ENCODE measurements at regions not wholly inside any gene's neighbourhood (a gene's known extent, or its start where the extent isn't known, plus 50 kb on each side); places are given as distances from the start of the nearest gene placed in this dataset.

- no peak overlapping the region for H3K4me3 ChIP-seq (ENCODE audit: low read length, poor library complexity, severe bottlenecking)
- no peak for TF ChIP-seq EZH2phosphoT487 (IDR thresholded peaks at IDR 0.05; ENCODE audit: borderline replicate concordance)
- TF ChIP-seq CTCF (conservative IDR thresholded peaks at IDR 0.05; ENCODE audit: low read length), result no peak
- H3K9me3 ChIP-seq (ENCODE audit: insufficient read depth, low read depth, low read length), result no peaks in the 10 kb centered on the region
- no peak overlapping the region for H2AFZ ChIP-seq (ENCODE audit: low read length)
- no peaks in the 10 kb centered on the region for H3K27me3 ChIP-seq (ENCODE audit: insufficient read depth, low read length, poor library complexity, severe bottlenecking)
- no peaks in the 10 kb centered on the region for H3K9me2 ChIP-seq (replicated peaks; ENCODE audit: low read depth, low read length)
- H3K36me3 ChIP-seq (ENCODE audit: insufficient read depth, low read length), result no peaks in the 10 kb centered on the region
- H3K4me1 ChIP-seq (ENCODE audit: insufficient read depth, low read length, poor library complexity, severe bottlenecking), result no peaks in the 10 kb centered on the region
- H3K9ac ChIP-seq (ENCODE audit: low read depth, low read length, poor library complexity, severe bottlenecking), result no peak overlapping the region
- no peaks in the 10 kb centered on the region for H3F3A ChIP-seq (ENCODE audit: low read depth)
- no peaks in the 10 kb centered on the region for H3K79me2 ChIP-seq (ENCODE audit: insufficient read depth, low read length)
- no peak overlapping the region for H3K4me2 ChIP-seq (ENCODE audit: low read depth, low read length, poor library complexity, severe bottlenecking)
- no peaks in the 10 kb centered on the region for H4K20me1 ChIP-seq (ENCODE audit: insufficient read depth, low read length, poor library complexity, severe bottlenecking)
Measured at GRCh38 chr2:6650311-6650710, 215.4 kb downstream of the CMPK2 start.

- H3K9me2 ChIP-seq (replicated peaks; ENCODE audit: low read depth, low read length), result no peaks in the 10 kb centered on the region
- TF ChIP-seq EZH2phosphoT487 (IDR thresholded peaks at IDR 0.05; ENCODE audit: borderline replicate concordance) (no peak), CTCF (conservative IDR thresholded peaks at IDR 0.05; ENCODE audit: low read length) (no peak)
- H3K79me2 ChIP-seq (ENCODE audit: insufficient read depth, low read length), result no peaks in the 10 kb centered on the region
- H3K9me3 ChIP-seq (ENCODE audit: insufficient read depth, low read depth, low read length), result no peaks in the 10 kb centered on the region
- H3F3A ChIP-seq (ENCODE audit: low read depth), result no peaks in the 10 kb centered on the region
- H3K4me1 ChIP-seq (ENCODE audit: insufficient read depth, low read length, poor library complexity, severe bottlenecking), result no peaks in the 10 kb centered on the region
- no peak overlapping the region for H3K4me2 ChIP-seq (ENCODE audit: low read depth, low read length, poor library complexity, severe bottlenecking)
- H3K27me3 ChIP-seq (ENCODE audit: insufficient read depth, low read length, poor library complexity, severe bottlenecking), result no peaks in the 10 kb centered on the region
- H3K36me3 ChIP-seq (ENCODE audit: insufficient read depth, low read length), result no peaks in the 10 kb centered on the region
- H4K20me1 ChIP-seq (ENCODE audit: insufficient read depth, low read length, poor library complexity, severe bottlenecking), result no peaks in the 10 kb centered on the region
- no peak overlapping the region for H2AFZ ChIP-seq (ENCODE audit: low read length)
- H3K9ac ChIP-seq (ENCODE audit: low read depth, low read length, poor library complexity, severe bottlenecking), result no peak overlapping the region
- H3K4me3 ChIP-seq (ENCODE audit: low read length, poor library complexity, severe bottlenecking), result no peak overlapping the region
Measured at GRCh38 chr2:6652251-6652650, 213.5 kb downstream of the CMPK2 start.

- Histone ChIP-seq H3K4me2 (ENCODE audit: low read depth, low read length, poor library complexity, severe bottlenecking) (no peak overlapping the region), H3K4me1 (ENCODE audit: insufficient read depth, low read length, poor library complexity, severe bottlenecking) (no peaks in the 10 kb centered on the region), H3F3A (ENCODE audit: low read depth) (no peaks in the 10 kb centered on the region), H3K79me2 (ENCODE audit: insufficient read depth, low read length) (no peaks in the 10 kb centered on the region), H3K4me3 (ENCODE audit: low read length, poor library complexity, severe bottlenecking) (no peak overlapping the region), H3K9me3 (ENCODE audit: insufficient read depth, low read depth, low read length) (no peaks in the 10 kb centered on the region), H3K27me3 (ENCODE audit: insufficient read depth, low read length, poor library complexity, severe bottlenecking) (no peaks in the 10 kb centered on the region), H3K36me3 (ENCODE audit: insufficient read depth, low read length) (no peaks in the 10 kb centered on the region), H4K20me1 (ENCODE audit: insufficient read depth, low read length, poor library complexity, severe bottlenecking) (no peaks in the 10 kb centered on the region), H2AFZ (ENCODE audit: low read length) (no peak overlapping the region), H3K9me2 (replicated peaks; ENCODE audit: low read depth, low read length) (no peaks in the 10 kb centered on the region), H3K9ac (ENCODE audit: low read depth, low read length, poor library complexity, severe bottlenecking) (no peak overlapping the region)
- TF ChIP-seq EZH2phosphoT487 (IDR thresholded peaks at IDR 0.05; ENCODE audit: borderline replicate concordance), result no peak
- TF ChIP-seq CTCF (conservative IDR thresholded peaks at IDR 0.05; ENCODE audit: low read length), result no peak
Measured at GRCh38 chr2:6653281-6653750, 212.4 kb downstream of the CMPK2 start.

Measured in Loucy (cell line).